Endodermal cell (in vitro differentiated cells): ENCODE measurements at regions not wholly inside any gene's neighbourhood (a gene's known extent, or its start where the extent isn't known, plus 50 kb on each side); places are given as distances from the start of the nearest gene placed in this dataset.

Experiments
- DNase-seq: peaks from one replicate; pipeline ENCODE4 v3.0.0-alpha.2; 2017
- H3K27ac ChIP-seq: 2 replicates; pipeline ENCODE4 v1.5.1; 2013; ENCODE audit warnings: mild to moderate bottlenecking, low read depth, low read length, moderate library complexity
- H3K27me3 ChIP-seq: 2 replicates; pipeline ENCODE4 v1.6.1; 2013; ENCODE audit warnings: mild to moderate bottlenecking, low read length, moderate library complexity; ENCODE audit not compliant: insufficient read depth, control insufficient read depth, poor library complexity, severe bottlenecking
- H3K36me3 ChIP-seq: 2 replicates; pipeline ENCODE4 v1.7.0; 2013; ENCODE audit warnings: mild to moderate bottlenecking, low read length, moderate library complexity; ENCODE audit not compliant: control insufficient read depth, insufficient read depth
- H3K4me1 ChIP-seq: one replicate; pipeline ENCODE4 v1.7.0; 2013; ENCODE audit warnings: low read length; ENCODE audit not compliant: control insufficient read depth, insufficient read depth
- H3K4me3 ChIP-seq: 2 replicates; pipeline ENCODE4 v1.5.1; 2013; ENCODE audit warnings: mild to moderate bottlenecking, low read length, moderate library complexity
- H3K9ac ChIP-seq: 2 replicates; pipeline ENCODE4 v1.6.1; 2013; ENCODE audit warnings: mild to moderate bottlenecking, low read length, moderate library complexity; ENCODE audit not compliant: poor library complexity, severe bottlenecking; ENCODE audit errors: extremely low read depth
- H3K9me3 ChIP-seq: 2 replicates; pipeline ENCODE4 v1.6.1; 2013; ENCODE audit warnings: mild to moderate bottlenecking, low read length, moderate library complexity; ENCODE audit not compliant: control insufficient read depth
- H3K27ac Mint-ChIP-seq: 2 replicates; pipeline ENCODE4 v1.8.0; 2020; ENCODE audit warnings: mixed read lengths
- H3K27me3 Mint-ChIP-seq: 2 replicates; pipeline ENCODE4 v1.8.0; 2021; ENCODE audit warnings: mild to moderate bottlenecking, mixed read lengths; ENCODE audit not compliant: insufficient read depth
- H3K36me3 Mint-ChIP-seq: 2 replicates; pipeline ENCODE4 v1.8.0; 2020; ENCODE audit warnings: low read depth, mixed read lengths
- H3K4me1 Mint-ChIP-seq: 2 replicates; pipeline ENCODE4 v1.8.0; 2020; ENCODE audit warnings: mixed read lengths
- H3K4me3 Mint-ChIP-seq: 2 replicates; pipeline ENCODE4 v1.8.0; 2020; ENCODE audit warnings: mild to moderate bottlenecking, moderate library complexity, mixed read lengths
- H3K9me3 Mint-ChIP-seq: 2 replicates; pipeline ENCODE4 v1.8.0; 2020; ENCODE audit warnings: mild to moderate bottlenecking, mixed read lengths
- WGBS, 2 experiments: methylation state at CpG; one replicate each; pipeline versions ENCODE4 v1.1.5 to v1.1.7; 2013; ENCODE audit warnings: missing lambda C conversion rate in 2 of 2, mixed read lengths in 1 of 2; ENCODE audit not compliant: insufficient coverage in 1 of 2, insufficient read length in 1 of 2; 5-methylcytosine and 5-hydroxymethylcytosine counted together
- TF ChIP-seq, protein P1 (sequence below): fragments of 200-600 bp; sonication (generic); conservative IDR thresholded peaks from 2 replicates; pipeline ENCODE4 v1.5.0; 2021; ENCODE audit warnings: antibody characterized with exemption, mild to moderate bottlenecking

DNA sequence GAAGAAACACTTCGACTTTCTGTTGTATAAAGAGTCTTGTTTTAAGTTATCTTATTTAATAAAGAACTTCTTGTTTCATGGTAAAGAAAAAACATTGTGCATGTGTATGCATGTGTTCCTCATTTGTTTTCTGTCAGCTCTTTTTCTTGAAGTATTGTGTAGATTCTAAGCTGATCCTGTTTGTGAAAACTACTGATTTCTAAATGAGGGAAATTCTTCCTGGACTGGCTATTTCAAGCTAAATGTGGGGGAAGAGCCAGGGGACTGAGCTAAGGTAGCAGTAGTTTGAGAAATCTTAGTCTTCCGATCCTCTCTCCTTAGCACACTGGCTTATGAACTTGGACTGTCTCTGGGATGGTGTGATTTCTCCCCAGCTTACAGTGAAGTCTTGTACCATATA lies 56.4 kb upstream of the RBMS1 start:
- no peak overlapping the region for H3K4me3 ChIP-seq
- no peaks in the 10 kb centered on the region for H3K4me1 ChIP-seq
- H3K36me3 ChIP-seq, result no peaks in the 10 kb centered on the region
- Mint-ChIP-seq H3K9me3 (peaks cover 2% of the 10 kb centered on the region), H3K27me3 (no peaks in the 10 kb centered on the region), H3K27ac (no peak overlapping the region), H3K4me1 (no peaks in the 10 kb centered on the region), H3K4me3 (no peak overlapping the region), H3K36me3 (no peaks in the 10 kb centered on the region)
- H3K27me3 ChIP-seq, result no peaks in the 10 kb centered on the region
- no peak overlapping the region for H3K9ac ChIP-seq
- TF ChIP-seq, protein P1, sequence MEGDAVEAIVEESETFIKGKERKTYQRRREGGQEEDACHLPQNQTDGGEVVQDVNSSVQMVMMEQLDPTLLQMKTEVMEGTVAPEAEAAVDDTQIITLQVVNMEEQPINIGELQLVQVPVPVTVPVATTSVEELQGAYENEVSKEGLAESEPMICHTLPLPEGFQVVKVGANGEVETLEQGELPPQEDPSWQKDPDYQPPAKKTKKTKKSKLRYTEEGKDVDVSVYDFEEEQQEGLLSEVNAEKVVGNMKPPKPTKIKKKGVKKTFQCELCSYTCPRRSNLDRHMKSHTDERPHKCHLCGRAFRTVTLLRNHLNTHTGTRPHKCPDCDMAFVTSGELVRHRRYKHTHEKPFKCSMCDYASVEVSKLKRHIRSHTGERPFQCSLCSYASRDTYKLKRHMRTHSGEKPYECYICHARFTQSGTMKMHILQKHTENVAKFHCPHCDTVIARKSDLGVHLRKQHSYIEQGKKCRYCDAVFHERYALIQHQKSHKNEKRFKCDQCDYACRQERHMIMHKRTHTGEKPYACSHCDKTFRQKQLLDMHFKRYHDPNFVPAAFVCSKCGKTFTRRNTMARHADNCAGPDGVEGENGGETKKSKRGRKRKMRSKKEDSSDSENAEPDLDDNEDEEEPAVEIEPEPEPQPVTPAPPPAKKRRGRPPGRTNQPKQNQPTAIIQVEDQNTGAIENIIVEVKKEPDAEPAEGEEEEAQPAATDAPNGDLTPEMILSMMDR, result no peak
- DNase-seq, result no peak
- 96 to 100% methylated on average over 1 to 2 of the region's 2 CpGs for WGBS, 2 experiments
- no peaks in the 10 kb centered on the region for H3K9me3 ChIP-seq
- no peak overlapping the region for H3K27ac ChIP-seq

DNA sequence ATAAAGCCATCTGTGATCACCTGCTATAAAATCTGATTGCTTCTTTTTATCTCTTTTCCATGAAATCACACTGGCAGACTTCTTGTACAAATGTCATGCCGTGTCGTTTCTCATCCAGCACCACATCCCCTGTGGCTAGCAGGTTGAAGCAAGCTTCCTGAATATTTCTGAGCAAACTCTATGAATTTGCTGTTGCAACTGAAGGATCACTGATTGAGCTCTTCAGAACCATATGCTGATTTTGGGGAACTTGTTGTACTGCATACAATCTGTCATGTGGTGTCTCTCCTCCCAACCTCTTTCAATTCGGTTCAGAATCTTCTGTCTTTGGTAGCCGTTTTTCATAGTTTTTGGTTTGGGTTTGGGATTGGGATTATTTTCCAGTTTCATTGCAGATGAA lies 57.7 kb upstream of the RBMS1 start:
- no peaks in the 10 kb centered on the region for H3K36me3 ChIP-seq
- no peaks in the 10 kb centered on the region for H3K27me3 ChIP-seq
- H3K9me3 Mint-ChIP-seq, result peaks cover 2% of the 10 kb centered on the region
- no peak overlapping the region for H3K4me3 Mint-ChIP-seq
- no peaks in the 10 kb centered on the region for H3K36me3 Mint-ChIP-seq
- H3K27ac ChIP-seq, result no peak overlapping the region
- DNase-seq, result no peak
- H3K4me1 ChIP-seq, result no peaks in the 10 kb centered on the region
- no peak overlapping the region for H3K4me3 ChIP-seq
- H3K27me3 Mint-ChIP-seq, result no peaks in the 10 kb centered on the region
- 81 to 86% methylated on average over 2 to 4 of the region's 4 CpGs for WGBS, 2 experiments
- TF ChIP-seq, protein P1, result no peak
- no peaks in the 10 kb centered on the region for H3K9me3 ChIP-seq
- no peak overlapping the region for H3K9ac ChIP-seq
- no peak overlapping the region for H3K27ac Mint-ChIP-seq
- H3K4me1 Mint-ChIP-seq, result no peaks in the 10 kb centered on the region

DNA sequence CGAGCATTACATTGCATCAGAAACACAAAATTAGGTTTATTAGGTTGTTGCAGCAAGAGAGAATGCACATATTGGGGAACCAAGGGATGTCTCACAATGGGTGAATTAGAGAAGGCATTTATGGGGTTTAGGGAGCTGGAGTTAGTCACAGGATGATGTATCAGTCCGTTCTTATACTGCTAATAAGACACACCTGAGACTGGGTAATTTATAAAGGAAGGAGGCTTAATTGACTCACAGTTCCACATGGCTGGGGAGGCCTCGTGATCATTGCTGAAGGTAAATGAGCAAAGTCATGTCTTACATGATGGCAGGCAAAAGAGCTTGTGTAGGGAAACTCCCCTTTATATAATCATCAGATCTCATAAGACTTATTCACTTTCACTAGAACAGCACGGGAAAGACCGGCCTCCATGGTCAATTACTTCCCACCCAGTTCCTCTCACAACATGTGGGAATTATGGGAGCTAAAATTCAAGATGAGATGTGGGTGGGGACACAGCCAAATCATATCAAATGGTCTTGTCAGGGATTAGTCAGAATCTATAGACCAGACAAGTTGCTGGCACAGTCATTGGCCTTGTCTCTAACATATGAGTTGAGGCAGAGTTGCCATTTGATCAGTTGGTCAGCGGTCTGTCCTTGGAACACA lies 61.9 kb upstream of the RBMS1 start:
- H3K36me3 Mint-ChIP-seq, result no peaks in the 10 kb centered on the region
- no peak overlapping the region for H3K4me3 Mint-ChIP-seq
- no peak for DNase-seq
- no peak overlapping the region for H3K4me3 ChIP-seq
- H3K4me1 Mint-ChIP-seq, result no peaks in the 10 kb centered on the region
- no peaks in the 10 kb centered on the region for H3K9me3 ChIP-seq
- H3K4me1 ChIP-seq, result no peaks in the 10 kb centered on the region
- no peak overlapping the region for H3K27ac ChIP-seq
- H3K9ac ChIP-seq, result no peak overlapping the region
- H3K27ac Mint-ChIP-seq, result no peak overlapping the region
- H3K36me3 ChIP-seq, result no peaks in the 10 kb centered on the region
- no peaks in the 10 kb centered on the region for H3K27me3 Mint-ChIP-seq
- 92 to 94% methylated on average over 4 to 6 of the region's 6 CpGs for WGBS, 2 experiments
- peaks cover 6% of the 10 kb centered on the region for H3K9me3 Mint-ChIP-seq
- TF ChIP-seq, protein P1, result no peak
- no peaks in the 10 kb centered on the region for H3K27me3 ChIP-seq
